DND-41 (cell line): ENCODE measurements at regions not wholly inside any gene's neighbourhood (a gene's known extent, or its start where the extent isn't known, plus 50 kb on each side); places are given as distances from the start of the nearest gene placed in this dataset.

ENCODE experiments used
- ATAC-seq: fragments of 200-7000 bp; cut with Tn5 transposase; 3 replicates; pipeline ENCODE4 v1.9.1; 2021; ENCODE audit warnings: low read depth; ENCODE audit not compliant: insufficient read depth
- DNase-seq: peaks from one replicate; pipeline ENCODE4 v3.0.0-alpha.2; 2020
- H2AFZ ChIP-seq: 2 replicates; pipeline ENCODE4 v1.6.0; 2012; ENCODE audit warnings: low read depth, low read length
- H3K27ac ChIP-seq: 2 replicates; pipeline ENCODE4 v1.5.1; 2012; ENCODE audit warnings: low read length, inconsistent platforms
- H3K27me3 ChIP-seq: fragments of 200-600 bp; sonication (generic); 2 replicates; pipeline ENCODE4 v1.6.0; 2012; ENCODE audit warnings: low read length, mild to moderate bottlenecking, inconsistent platforms; ENCODE audit not compliant: insufficient read depth, poor library complexity
- H3K36me3 ChIP-seq: 2 replicates; pipeline ENCODE4 v1.5.1; 2012; ENCODE audit warnings: low read length, inconsistent platforms; ENCODE audit not compliant: insufficient read depth
- H3K4me1 ChIP-seq: 2 replicates; pipeline ENCODE4 v1.5.1; 2012; ENCODE audit warnings: mild to moderate bottlenecking, low read length; ENCODE audit not compliant: insufficient read depth
- H3K4me2 ChIP-seq: 2 replicates; pipeline ENCODE4 v1.6.0; 2012; ENCODE audit warnings: mild to moderate bottlenecking, moderate library complexity, low read length, inconsistent platforms; ENCODE audit not compliant: insufficient read depth
- H3K4me3 ChIP-seq, 2 experiments: fragments of 200-600 bp in 1 of 2; shearing (Covaris generic) in 1 of 2; 2 replicates each; pipeline ENCODE4 v1.5.1; 2012 to 2016; ENCODE audit warnings: inconsistent platforms in 2 of 2, low read length in 2 of 2, mild to moderate bottlenecking in 2 of 2, low read depth in 1 of 2, moderate library complexity in 1 of 2
- H3K79me2 ChIP-seq: 2 replicates; pipeline ENCODE4 v1.6.0; 2012; ENCODE audit warnings: low read length, inconsistent platforms; ENCODE audit not compliant: insufficient read depth
- H3K9ac ChIP-seq: 2 replicates; pipeline ENCODE4 v1.6.0; 2012; ENCODE audit warnings: low read depth, mild to moderate bottlenecking, inconsistent platforms, low read length, moderate library complexity
- H3K9me3 ChIP-seq: 2 replicates; pipeline ENCODE4 v1.5.1; 2012; ENCODE audit warnings: low read length, moderate library complexity, mild to moderate bottlenecking, inconsistent platforms; ENCODE audit not compliant: insufficient read depth, severe bottlenecking
- H4K20me1 ChIP-seq: 2 replicates; pipeline ENCODE4 v1.6.0; 2012; ENCODE audit warnings: low read length; ENCODE audit not compliant: insufficient read depth
- CTCF ChIP-seq: IDR thresholded peaks from 2 replicates; pipeline ENCODE4 v1.5.1; 2012; ENCODE audit warnings: borderline replicate concordance, low read length, moderate library complexity, mild to moderate bottlenecking; ENCODE audit not compliant: poor library complexity, severe bottlenecking; ENCODE audit errors: extremely low read depth
- EZH2 ChIP-seq: IDR thresholded peaks from 3 replicates; pipeline ENCODE4 v1.6.1; 2012; ENCODE audit warnings: borderline replicate concordance, low read depth, mild to moderate bottlenecking, moderate library complexity, low read length, inconsistent platforms; ENCODE audit not compliant: severe bottlenecking

DNA sequence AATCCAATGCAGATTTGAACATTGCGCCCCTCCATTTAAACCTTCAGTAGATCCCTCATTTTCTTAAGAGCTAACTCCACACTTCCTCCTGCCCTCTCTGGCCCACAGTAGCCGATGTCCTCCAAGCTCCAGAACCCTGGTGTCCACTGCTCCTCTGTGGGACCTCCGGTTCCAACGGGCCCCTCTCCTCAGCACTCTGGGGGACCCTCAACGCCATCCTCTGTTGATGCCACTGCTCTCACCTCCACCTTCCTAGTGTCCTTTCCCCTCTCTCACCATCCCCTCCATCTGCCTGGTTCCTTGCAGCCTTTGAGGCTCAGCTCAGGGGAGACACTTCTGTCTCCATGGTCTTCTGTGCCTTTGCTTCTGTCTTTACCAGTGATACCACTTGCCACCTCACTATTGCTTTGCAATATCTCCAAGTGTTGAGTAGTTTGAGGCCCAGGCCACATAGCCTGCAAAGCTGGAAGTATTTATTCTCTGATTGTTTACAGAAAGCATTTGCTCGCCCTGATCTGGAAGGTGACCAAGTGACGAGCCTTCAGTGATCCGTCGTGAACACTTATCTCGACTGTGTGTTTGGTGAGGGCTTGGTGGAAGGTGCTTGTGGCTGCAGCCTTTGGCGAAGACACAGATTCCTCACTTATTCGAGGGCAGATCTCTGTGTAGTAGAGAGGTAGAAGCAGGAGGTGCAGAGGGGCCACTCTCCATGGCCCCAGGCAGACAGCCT lies 104.8 kb upstream of the SHH start:
- no peaks in the 10 kb centered on the region for H3K79me2 ChIP-seq
- H3K27ac ChIP-seq, result no peak overlapping the region
- H3K9ac ChIP-seq, result no peak overlapping the region
- no peaks in the 10 kb centered on the region for H3K36me3 ChIP-seq
- H3K4me2 ChIP-seq, result no peak overlapping the region
- H3K9me3 ChIP-seq, result no peaks in the 10 kb centered on the region
- no peak for ATAC-seq
- H3K27me3 ChIP-seq, result no peaks in the 10 kb centered on the region
- no peak for TF ChIP-seq EZH2
- no peak for TF ChIP-seq CTCF
- H3K4me3 ChIP-seq, result no peak overlapping the region
- peaks cover 3% of the 10 kb centered on the region; the same call in 1 of the 2 replicates for H4K20me1 ChIP-seq
- H3K4me1 ChIP-seq, result no peaks in the 10 kb centered on the region
- DNase-seq, result no peak
- no peak overlapping the region for H2AFZ ChIP-seq

DNA sequence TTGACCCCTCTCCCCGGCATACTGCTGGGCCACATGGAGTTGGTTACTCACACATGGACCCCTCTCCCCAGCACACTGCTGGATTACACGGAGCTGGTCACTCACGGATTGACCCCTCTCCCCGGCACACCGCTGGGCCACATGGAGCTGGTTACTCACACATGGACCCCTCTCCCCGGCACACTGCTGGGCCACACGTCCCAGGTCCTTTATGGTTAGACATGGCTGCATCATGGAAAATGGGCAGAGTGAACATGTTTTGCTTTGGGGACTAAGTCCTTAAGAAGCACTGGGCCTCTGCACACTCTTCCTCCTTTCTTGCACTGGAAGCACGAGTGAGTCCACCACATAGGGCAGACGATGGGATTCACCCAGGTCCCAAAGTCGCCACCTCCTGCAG lies 102.1 kb upstream of the SHH start:
- Histone ChIP-seq H3K9me3 (no peaks in the 10 kb centered on the region), H4K20me1 (peaks cover 3% of the 10 kb centered on the region; the same call in 1 of the 2 replicates), H3K9ac (no peak overlapping the region), H2AFZ (no peak overlapping the region), H3K79me2 (no peaks in the 10 kb centered on the region), H3K4me1 (no peaks in the 10 kb centered on the region), H3K27me3 (no peaks in the 10 kb centered on the region), H3K4me2 (no peak overlapping the region), H3K27ac (no peak overlapping the region), H3K36me3 (no peaks in the 10 kb centered on the region), H3K4me3 (no peak overlapping the region)
- no peak for TF ChIP-seq CTCF
- TF ChIP-seq EZH2, result no peak
- no peak for DNase-seq
- ATAC-seq, result no peak

DNA sequence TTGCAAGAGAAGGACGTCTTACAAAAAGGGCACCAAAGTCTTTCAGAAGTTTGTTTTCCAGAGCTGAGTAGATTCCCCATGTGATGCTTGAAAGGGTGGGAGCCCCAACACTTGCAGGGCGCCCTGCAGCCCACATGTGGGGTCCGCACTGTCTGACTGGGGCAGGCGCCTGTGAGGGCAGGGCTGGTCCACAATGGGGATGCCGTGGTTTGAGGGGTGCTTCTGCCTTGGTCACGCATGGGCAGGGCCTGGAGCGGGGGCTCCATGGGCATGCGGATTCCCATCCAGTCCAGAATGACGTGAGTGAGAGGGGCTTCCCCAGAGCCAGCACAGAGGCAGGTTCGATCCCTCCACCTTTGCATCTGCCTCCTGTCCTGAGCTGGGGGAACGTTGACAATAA lies 101.5 kb upstream of the SHH start:
- TF ChIP-seq CTCF (no peak), EZH2 (no peak)
- Histone ChIP-seq H3K4me2 (no peak overlapping the region), H3K4me1 (no peaks in the 10 kb centered on the region), H2AFZ (no peak overlapping the region), H3K9ac (no peak overlapping the region), H3K27ac (no peak overlapping the region), H3K79me2 (no peaks in the 10 kb centered on the region), H3K4me3 (no peak overlapping the region), H3K9me3 (no peaks in the 10 kb centered on the region), H3K27me3 (no peaks in the 10 kb centered on the region), H4K20me1 (peaks cover 3% of the 10 kb centered on the region; the same call in 1 of the 2 replicates), H3K36me3 (no peaks in the 10 kb centered on the region)
- ATAC-seq, result no peak
- no peak for DNase-seq
